HUES64 (cell line): ENCODE measurements at regions not wholly inside any gene's neighbourhood (a gene's known extent, or its start where the extent isn't known, plus 50 kb on each side); places are given as distances from the start of the nearest gene placed in this dataset.
A peak's percentile ranks its signal among the peaks of the same experiment; 100 is the strongest.

Source experiments
- H3K27ac ChIP-seq: 2 replicates; pipeline ENCODE4 v1.7.0; 2013; ENCODE audit warnings: low read depth, low read length, inconsistent platforms
- H3K27me3 ChIP-seq: 2 replicates; pipeline ENCODE4 v1.6.1; 2013; ENCODE audit warnings: mild to moderate bottlenecking, low read length; ENCODE audit not compliant: insufficient read depth
- H3K36me3 ChIP-seq: 2 replicates; pipeline ENCODE4 v1.6.1; 2013; ENCODE audit warnings: mild to moderate bottlenecking, low read length; ENCODE audit not compliant: insufficient read depth
- H3K4me1 ChIP-seq: 2 replicates; pipeline ENCODE4 v1.6.1; 2013; ENCODE audit warnings: mild to moderate bottlenecking, low read length, moderate library complexity; ENCODE audit not compliant: insufficient read depth
- H3K4me3 ChIP-seq: 2 replicates; pipeline ENCODE4 v1.5.1; 2013; ENCODE audit warnings: mild to moderate bottlenecking, low read length, moderate library complexity
- H3K9ac ChIP-seq: 2 replicates; pipeline ENCODE4 v1.6.1; 2013; ENCODE audit warnings: mild to moderate bottlenecking, low read depth, low read length
- H3K9me3 ChIP-seq: 2 replicates; pipeline ENCODE4 v1.6.1; 2013; ENCODE audit warnings: low read depth, low read length; ENCODE audit not compliant: insufficient read depth
- WGBS: fragments of 150-250, 120-280 bp; methylation state at CpG from one replicate; pipeline ENCODE4 v1.1.7; 2013; ENCODE audit warnings: missing lambda C conversion rate; 5-methylcytosine and 5-hydroxymethylcytosine counted together

GRCh38 chr20:11729806-11730205, 187.9 kb upstream of the BTBD3 start:
- H3K4me3 ChIP-seq, result no peak overlapping the region
- no peaks in the 10 kb centered on the region for H3K4me1 ChIP-seq
- H3K9ac ChIP-seq, result no peak overlapping the region
- no peaks in the 10 kb centered on the region for H3K9me3 ChIP-seq
- H3K27ac ChIP-seq, result no peak overlapping the region
- 88% methylated on average over 1 of the region's 1 CpG for WGBS
- no peaks in the 10 kb centered on the region for H3K36me3 ChIP-seq
- no peaks in the 10 kb centered on the region for H3K27me3 ChIP-seq

- Histone ChIP-seq H3K27me3 (no peaks in the 10 kb centered on the region), H3K27ac (no peak overlapping the region), H3K36me3 (no peaks in the 10 kb centered on the region), H3K9me3 (no peaks in the 10 kb centered on the region), H3K4me3 (no peak overlapping the region), H3K4me1 (no peaks in the 10 kb centered on the region), H3K9ac (no peak overlapping the region)
- 94% methylated on average over 1 of the region's 1 CpG for WGBS
These were observed 183.3 kb upstream of the BTBD3 start for GRCh38 chr20:11734431-11734830.

GRCh38 chr20:11738852-11739251, 178.8 kb upstream of the BTBD3 start:
- WGBS, result 100% methylated on average over 1 of the region's 1 CpG
- no peak overlapping the region for H3K27ac ChIP-seq

GRCh38 chr20:11740975-11741374, 176.7 kb upstream of the BTBD3 start:
- H3K27ac ChIP-seq, result no peak overlapping the region
- no peaks in the 10 kb centered on the region for H3K27me3 ChIP-seq
- H3K36me3 ChIP-seq, result no peaks in the 10 kb centered on the region
- no peak overlapping the region for H3K4me3 ChIP-seq
- no peak overlapping the region for H3K9ac ChIP-seq
- H3K4me1 ChIP-seq, result no peaks in the 10 kb centered on the region
- no peaks in the 10 kb centered on the region for H3K9me3 ChIP-seq
- 92% methylated on average over 2 of the region's 2 CpGs for WGBS

More at GRCh38 chr20:11738852-11739251, 178.8 kb upstream of the BTBD3 start:
- no peaks in the 10 kb centered on the region for H3K27me3 ChIP-seq
- no peaks in the 10 kb centered on the region for H3K36me3 ChIP-seq
- H3K9me3 ChIP-seq, result no peaks in the 10 kb centered on the region
- H3K4me1 ChIP-seq, result no peaks in the 10 kb centered on the region
- H3K4me3 ChIP-seq, result no peak overlapping the region
- H3K9ac ChIP-seq, result no peak overlapping the region

GRCh38 chr20:11745145-11745544, 172.5 kb upstream of the BTBD3 start:
- no peak overlapping the region for H3K4me3 ChIP-seq
- 100% methylated on average over 1 of the region's 1 CpG for WGBS
- H3K9me3 ChIP-seq, result no peaks in the 10 kb centered on the region
- no peak overlapping the region for H3K27ac ChIP-seq
- no peak overlapping the region for H3K9ac ChIP-seq
- H3K27me3 ChIP-seq, result no peaks in the 10 kb centered on the region
- H3K4me1 ChIP-seq, result no peaks in the 10 kb centered on the region
- H3K36me3 ChIP-seq, result no peaks in the 10 kb centered on the region

GRCh38 chr20:11748436-11748835, 169.3 kb upstream of the BTBD3 start:
- H3K9me3 ChIP-seq, result no peaks in the 10 kb centered on the region
- no peaks in the 10 kb centered on the region for H3K4me1 ChIP-seq
- no peaks in the 10 kb centered on the region for H3K36me3 ChIP-seq
- no peak overlapping the region for H3K9ac ChIP-seq
- H3K27me3 ChIP-seq, result no peaks in the 10 kb centered on the region
- no peak overlapping the region for H3K4me3 ChIP-seq
- no peak overlapping the region for H3K27ac ChIP-seq
- WGBS, result 88% methylated on average over 2 of the region's 2 CpGs

GRCh38 chr20:11752336-11752735, 165.4 kb upstream of the BTBD3 start:
- Histone ChIP-seq H3K9ac (no peak overlapping the region), H3K36me3 (no peaks in the 10 kb centered on the region), H3K4me3 (no peak overlapping the region), H3K27me3 (no peaks in the 10 kb centered on the region), H3K9me3 (no peaks in the 10 kb centered on the region), H3K4me1 (peaks cover 3% of the 10 kb centered on the region), H3K27ac (no peak overlapping the region)
- 100% methylated on average over 2 of the region's 2 CpGs for WGBS

GRCh38 chr20:11753155-11753554, 164.5 kb upstream of the BTBD3 start:
- H3K36me3 ChIP-seq, result no peaks in the 10 kb centered on the region
- no peaks in the 10 kb centered on the region for H3K9me3 ChIP-seq
- no peaks in the 10 kb centered on the region for H3K27me3 ChIP-seq
- H3K9ac ChIP-seq, result no peak overlapping the region
- peaks cover 3% of the 10 kb centered on the region for H3K4me1 ChIP-seq
- no peak overlapping the region for H3K27ac ChIP-seq
- no peak overlapping the region for H3K4me3 ChIP-seq
- WGBS, result 96% methylated on average over 2 of the region's 2 CpGs

GRCh38 chr20:11754451-11754850, 163.2 kb upstream of the BTBD3 start:
- no peak overlapping the region for H3K9ac ChIP-seq
- H3K4me1 ChIP-seq, result peaks cover 3% of the 10 kb centered on the region
- no peak overlapping the region for H3K27ac ChIP-seq
- no peaks in the 10 kb centered on the region for H3K9me3 ChIP-seq
- H3K36me3 ChIP-seq, result no peaks in the 10 kb centered on the region
- 82% methylated on average over 4 of the region's 4 CpGs for WGBS
- no peaks in the 10 kb centered on the region for H3K27me3 ChIP-seq
- H3K4me3 ChIP-seq, result no peak overlapping the region

- H3K4me1 ChIP-seq, result peaks cover 3% of the 10 kb centered on the region
- no peak overlapping the region for H3K9ac ChIP-seq
- 85% methylated on average over 6 of the region's 6 CpGs for WGBS
- H3K27ac ChIP-seq, result no peak overlapping the region
- H3K4me3 ChIP-seq, result no peak overlapping the region
- no peaks in the 10 kb centered on the region for H3K27me3 ChIP-seq
- no peaks in the 10 kb centered on the region for H3K36me3 ChIP-seq
- no peaks in the 10 kb centered on the region for H3K9me3 ChIP-seq
These were observed 162.4 kb upstream of the BTBD3 start for GRCh38 chr20:11755071-11755841.

- peaks cover 4% of the 10 kb centered on the region for H3K4me1 ChIP-seq
- WGBS, result 92% methylated on average over 4 of the region's 4 CpGs
- H3K9ac ChIP-seq, result no peak overlapping the region
- no peaks in the 10 kb centered on the region for H3K27me3 ChIP-seq
- no peaks in the 10 kb centered on the region for H3K36me3 ChIP-seq
- H3K27ac ChIP-seq, result no peak overlapping the region
- no peak overlapping the region for H3K4me3 ChIP-seq
- H3K9me3 ChIP-seq, result no peaks in the 10 kb centered on the region
These were observed 156.2 kb upstream of the BTBD3 start for GRCh38 chr20:11761497-11761896.

- no peak overlapping the region for H3K4me3 ChIP-seq
- H3K27ac ChIP-seq, result peak overlapping the region; percentile 65; the same call in 1 of the 2 replicates
- peaks cover 19% of the 10 kb centered on the region for H3K4me1 ChIP-seq
- 26% methylated on average over 6 of the region's 6 CpGs for WGBS
- H3K27me3 ChIP-seq, result no peaks in the 10 kb centered on the region
- H3K9ac ChIP-seq, result no peak overlapping the region
- H3K9me3 ChIP-seq, result no peaks in the 10 kb centered on the region
- no peaks in the 10 kb centered on the region for H3K36me3 ChIP-seq
These were observed 150.7 kb upstream of the BTBD3 start for GRCh38 chr20:11766961-11767360.
